ENCODE measurements at regions not wholly inside any gene's neighbourhood (a gene's known extent, or its start where the extent isn't known, plus 50 kb on each side); places are given as distances from the start of the nearest gene placed in this dataset.

DNA sequence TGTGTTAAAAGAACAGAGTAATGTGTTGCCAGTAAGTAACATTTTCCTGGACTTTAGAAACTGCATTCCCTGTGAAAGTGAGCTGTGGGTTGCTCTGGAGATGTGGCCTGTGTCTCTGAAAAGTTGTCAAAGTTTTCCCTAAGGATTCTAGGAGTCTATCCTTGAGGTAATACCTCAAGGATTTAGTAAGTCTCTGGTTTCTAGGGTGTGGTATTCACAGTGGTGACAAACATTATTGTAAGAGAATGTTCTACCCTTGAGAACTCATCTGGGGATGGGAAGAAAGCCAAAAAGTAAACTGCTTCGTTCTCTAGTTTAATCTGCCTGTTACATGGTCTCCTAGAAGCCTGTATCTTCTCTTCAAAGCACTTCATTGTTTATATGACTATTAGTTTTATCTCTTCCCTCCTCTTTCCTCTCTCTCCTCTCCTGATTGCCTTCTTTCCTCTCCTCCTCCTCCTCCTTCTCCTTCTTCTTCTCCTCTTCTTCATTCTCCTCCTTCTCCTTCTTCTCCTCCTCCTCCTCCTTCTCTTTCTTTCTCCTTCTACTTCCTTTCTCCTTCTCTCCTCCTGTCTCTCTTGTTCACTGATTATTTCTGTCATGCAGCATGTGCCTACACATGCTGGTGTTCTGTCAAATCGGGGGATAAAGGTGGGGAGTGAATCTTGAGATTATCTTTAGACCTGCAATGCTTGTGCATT, 321.3 kb downstream of the PTTG2 start:
- TF ChIP-seq EZH2 (IDR thresholded peaks at IDR 0.05; ENCODE audit: borderline replicate concordance, low read length) (no peak), CTCF (conservative IDR thresholded peaks at IDR 0.05 in 1 of 2, IDR thresholded peaks at IDR 0.05 in 1 of 2; ENCODE audit: extremely low read depth in 1 of 2, insufficient read depth in 1 of 2, low read depth in 1 of 2, low read length in 2 of 2) (no peak)
